Fibroblast of lung (primary cell): ENCODE measurements at regions not wholly inside any gene's neighbourhood (a gene's known extent, or its start where the extent isn't known, plus 50 kb on each side); places are given as distances from the start of the nearest gene placed in this dataset.

ENCODE experiments used
- DNase-seq, 2 donors: peaks; one replicate each; pipeline versions ENCODE4 v3.0.0 to v3.0.0-alpha.2; 2010; ENCODE audit warnings: low read depth in 2 of 2
- H2AFZ ChIP-seq: 2 replicates; pipeline ENCODE4 v1.5.1; 2012; ENCODE audit warnings: low read length, control low read depth, inconsistent platforms
- H3K27ac ChIP-seq: 2 replicates; pipeline ENCODE4 v1.5.1; 2011; ENCODE audit warnings: low read length, control low read depth; ENCODE audit not compliant: insufficient read depth
- H3K27me3 ChIP-seq: 2 replicates; pipeline ENCODE4 v1.5.1; 2011; ENCODE audit warnings: mild to moderate bottlenecking, low read length; ENCODE audit not compliant: control insufficient read depth, insufficient read depth
- H3K36me3 ChIP-seq: 2 replicates; pipeline ENCODE4 v1.5.1; 2011; ENCODE audit warnings: low read length; ENCODE audit not compliant: control insufficient read depth, insufficient read depth
- H3K4me1 ChIP-seq: 2 replicates; pipeline ENCODE4 v1.5.1; 2011; ENCODE audit warnings: low read length; ENCODE audit not compliant: control insufficient read depth, insufficient read depth; ENCODE audit errors: extremely low read depth
- H3K4me2 ChIP-seq: 2 replicates; pipeline ENCODE4 v1.5.1; 2011; ENCODE audit warnings: low read length, control low read depth; ENCODE audit not compliant: insufficient read depth; ENCODE audit errors: extremely low read depth
- H3K4me3 ChIP-seq, 4 experiments: fragments of 200-600 bp in 1 of 4; sonication (generic) in 1 of 4; replicated peaks in 1 of 4; 2 replicates each; pipeline ENCODE4 v1.5.1; 2011 to 2016; ENCODE audit warnings: low read length in 4 of 4, low read depth in 3 of 4, mild to moderate bottlenecking in 3 of 4, control low read depth in 2 of 4, inconsistent platforms in 1 of 4, mixed read lengths in 1 of 4; ENCODE audit not compliant: insufficient read depth in 1 of 4; ENCODE audit errors: control extremely low read depth in 1 of 4
- H3K79me2 ChIP-seq: 2 replicates; pipeline ENCODE4 v1.5.1; 2012; ENCODE audit warnings: mild to moderate bottlenecking, low read length, inconsistent platforms; ENCODE audit not compliant: control insufficient read depth, insufficient read depth
- H3K9ac ChIP-seq: 2 replicates; pipeline ENCODE4 v1.5.1; 2011; ENCODE audit warnings: mild to moderate bottlenecking, low read length, control low read depth; ENCODE audit not compliant: insufficient read depth
- H3K9me3 ChIP-seq: 2 replicates; pipeline ENCODE4 v1.5.1; 2012; ENCODE audit warnings: low read depth, low read length; ENCODE audit not compliant: control insufficient read depth, insufficient read depth
- H4K20me1 ChIP-seq: 2 replicates; pipeline ENCODE4 v1.5.1; 2011; ENCODE audit warnings: low read length; ENCODE audit not compliant: control insufficient read depth, insufficient read depth; ENCODE audit errors: extremely low read depth
- CTCF ChIP-seq, 2 donors: IDR thresholded peaks in 1 of 2; conservative IDR thresholded peaks in 1 of 2; 1 replicate in 1 of 2; 2 replicates in 1 of 2; pipeline ENCODE4 v1.5.1; 2011 to 2012; ENCODE audit warnings: low read length in 2 of 2, control low read depth in 1 of 2, inconsistent platforms in 1 of 2, low read depth in 1 of 2, mild to moderate bottlenecking in 1 of 2
- EZH2 ChIP-seq: IDR thresholded peaks from 2 replicates; pipeline ENCODE4 v1.5.1; 2012; ENCODE audit warnings: low read length, control low read depth, mild to moderate bottlenecking; ENCODE audit errors: missing control alignments

GRCh38 chr18:38940863-38941531 is 1375.4 kb upstream of the CELF4 start:
- no peaks in the 10 kb centered on the region for H3K4me1 ChIP-seq
- H3K27me3 ChIP-seq = no peaks in the 10 kb centered on the region
- no peak overlapping the region for H3K9ac ChIP-seq
- no peaks in the 10 kb centered on the region for H4K20me1 ChIP-seq
- DNase-seq = peak; percentile 59 to 69
- no peak overlapping the region for H3K27ac ChIP-seq
- no peaks in the 10 kb centered on the region for H3K79me2 ChIP-seq
- no peak overlapping the region for H3K4me2 ChIP-seq
- no peaks in the 10 kb centered on the region for H3K36me3 ChIP-seq
- no peak overlapping the region for H3K4me3 ChIP-seq
- H2AFZ ChIP-seq = no peak overlapping the region
- TF ChIP-seq EZH2 (no peak), CTCF (conservative IDR thresholded peaks at IDR 0.05 in 1 of 2, IDR thresholded peaks at IDR 0.05 in 1 of 2; ENCODE audit: low read depth in 1 of 2, low read length in 2 of 2) (no peak)
- no peaks in the 10 kb centered on the region for H3K9me3 ChIP-seq

GRCh38 chr18:38940475-38940862 is 1374.9 kb upstream of the CELF4 start:
- no peaks in the 10 kb centered on the region for H3K27me3 ChIP-seq
- DNase-seq = no peak
- no peak overlapping the region for H2AFZ ChIP-seq

GRCh38 chr18:38933910-38934510 is 1368.4 kb upstream of the CELF4 start:
- no peaks in the 10 kb centered on the region for H3K36me3 ChIP-seq
- no peak overlapping the region for H3K27ac ChIP-seq
- H3K27me3 ChIP-seq = no peaks in the 10 kb centered on the region
- no peak overlapping the region for H3K9ac ChIP-seq
- TF ChIP-seq EZH2 (no peak), CTCF (conservative IDR thresholded peaks at IDR 0.05 in 1 of 2, IDR thresholded peaks at IDR 0.05 in 1 of 2; ENCODE audit: low read depth in 1 of 2, low read length in 2 of 2) (no peak)
- no peaks in the 10 kb centered on the region for H3K4me1 ChIP-seq
- no peak overlapping the region for H3K4me2 ChIP-seq
- H3K79me2 ChIP-seq = no peaks in the 10 kb centered on the region
- no peaks in the 10 kb centered on the region for H3K9me3 ChIP-seq
- DNase-seq = no peak
- no peak overlapping the region for H3K4me3 ChIP-seq
- no peak overlapping the region for H2AFZ ChIP-seq
- no peaks in the 10 kb centered on the region for H4K20me1 ChIP-seq

More at GRCh38 chr18:38940475-38940862, 1374.9 kb upstream of the CELF4 start:
- Histone ChIP-seq H3K9me3 (no peaks in the 10 kb centered on the region), H3K79me2 (no peaks in the 10 kb centered on the region), H3K9ac (no peak overlapping the region), H3K27ac (no peak overlapping the region), H3K4me3 (no peak overlapping the region), H4K20me1 (no peaks in the 10 kb centered on the region), H3K36me3 (no peaks in the 10 kb centered on the region), H3K4me2 (no peak overlapping the region), H3K4me1 (no peaks in the 10 kb centered on the region)
- TF ChIP-seq EZH2 (no peak), CTCF (conservative IDR thresholded peaks at IDR 0.05 in 1 of 2, IDR thresholded peaks at IDR 0.05 in 1 of 2; ENCODE audit: low read depth in 1 of 2, low read length in 2 of 2) (no peak)
